Stimulated activated CD8-positive, alpha-beta memory T cell treated with anti-CD3 and anti-CD28 coated beads, Interleukin-15, amount 100 ng/mL, for 1 hour (primary cell): ENCODE measurements at regions not wholly inside any gene's neighbourhood (a gene's known extent, or its start where the extent isn't known, plus 50 kb on each side); places are given as distances from the start of the nearest gene placed in this dataset.

ENCODE experiments used
- DNase-seq: peaks from one replicate; pipeline ENCODE4 v3.0.0-alpha.2; 2020; ENCODE audit warnings: low read depth

GRCh38 chr9:8088477-8088876, 288.9 kb upstream of the DMAC1 start:
- DNase-seq: no peak

GRCh38 chr9:8085986-8086385, 286.4 kb upstream of the DMAC1 start:
- no peak for DNase-seq

GRCh38 chr9:8078641-8079140, 279.1 kb upstream of the DMAC1 start:
- no peak for DNase-seq

- no peak for DNase-seq
Measured at GRCh38 chr9:8074713-8075286, 275.2 kb upstream of the DMAC1 start.

GRCh38 chr9:8071445-8071798, 271.8 kb upstream of the DMAC1 start:
- DNase-seq: no peak

- no peak for DNase-seq
Measured at GRCh38 chr9:8070779-8071444, 271.3 kb upstream of the DMAC1 start.

- DNase-seq: no peak
Measured at GRCh38 chr9:8062459-8062858, 262.9 kb upstream of the DMAC1 start.

GRCh38 chr9:8053501-8053900, 253.9 kb upstream of the DMAC1 start:
- no peak for DNase-seq

- no peak for DNase-seq
Measured at GRCh38 chr9:8052991-8053390, 253.4 kb upstream of the DMAC1 start.

GRCh38 chr9:8037745-8038144, 238.2 kb upstream of the DMAC1 start:
- no peak for DNase-seq

- DNase-seq: no peak
Measured at GRCh38 chr9:8036914-8037524, 237.4 kb upstream of the DMAC1 start.

- DNase-seq: no peak
Measured at GRCh38 chr9:8033794-8034193, 234.2 kb upstream of the DMAC1 start.

- DNase-seq: no peak
Measured at GRCh38 chr9:8030095-8030494, 230.5 kb upstream of the DMAC1 start.

- DNase-seq: no peak
Measured at GRCh38 chr9:8027351-8027750, 227.8 kb upstream of the DMAC1 start.

- DNase-seq: no peak
Measured at GRCh38 chr9:8025551-8025950, 226.0 kb upstream of the DMAC1 start.

- no peak for DNase-seq
Measured at GRCh38 chr9:8020186-8020585, 220.6 kb upstream of the DMAC1 start.

- no peak for DNase-seq
Measured at GRCh38 chr9:8019636-8020035, 220.1 kb upstream of the DMAC1 start.

- DNase-seq: no peak
Measured at GRCh38 chr9:8014997-8015682, 215.6 kb upstream of the DMAC1 start.

GRCh38 chr9:8012986-8013385, 213.4 kb upstream of the DMAC1 start:
- DNase-seq: no peak

GRCh38 chr9:8011974-8012373, 212.4 kb upstream of the DMAC1 start:
- no peak for DNase-seq

GRCh38 chr9:7996558-7996957, 197.0 kb upstream of the DMAC1 start:
- no peak for DNase-seq

GRCh38 chr9:7988644-7989280, 189.2 kb upstream of the DMAC1 start:
- no peak for DNase-seq

- DNase-seq: no peak
Measured at GRCh38 chr9:7984692-7985091, 185.1 kb upstream of the DMAC1 start.
